Cardiac muscle cell (in vitro differentiated cells and primary cell): ENCODE measurements at regions not wholly inside any gene's neighbourhood (a gene's known extent, or its start where the extent isn't known, plus 50 kb on each side); places are given as distances from the start of the nearest gene placed in this dataset.

Source experiments
- DNase-seq, 2 donors: peaks; one replicate each; pipeline versions ENCODE4 v3.0.0 to v3.0.0-alpha.2; 2010 to 2017; ENCODE audit warnings: low read depth in 1 of 2, low spot score in 1 of 2
- H3K27ac ChIP-seq: fragments of 200-600 bp; sonication (generic); 2 replicates; pipeline ENCODE4 v1.5.1; 2016
- H3K27me3 ChIP-seq: fragments of 200-600 bp; sonication (generic); 2 replicates; pipeline ENCODE4 v1.6.0; 2016; ENCODE audit warnings: control low read depth
- H3K36me3 ChIP-seq: fragments of 200-600 bp; sonication (generic); 2 replicates; pipeline ENCODE4 v1.5.1; 2016; ENCODE audit warnings: control low read depth
- H3K4me1 ChIP-seq: fragments of 200-600 bp; sonication (generic); 2 replicates; pipeline ENCODE4 v1.8.1; 2017; ENCODE audit warnings: low read depth, mild to moderate bottlenecking, mixed run types
- H3K4me3 ChIP-seq: fragments of 200-600 bp; sonication (generic); 2 replicates; pipeline ENCODE4 v1.5.1; 2016; ENCODE audit warnings: mild to moderate bottlenecking
- H3K9me3 ChIP-seq: fragments of 200-600 bp; sonication (generic); 2 replicates; pipeline ENCODE4 v1.5.1; 2017; ENCODE audit warnings: low read depth, mild to moderate bottlenecking, control low read depth
- TF ChIP-seq, protein P1 (sequence below): IDR thresholded peaks from 2 replicates; pipeline ENCODE4 v1.5.1; 2012; ENCODE audit warnings: low read depth, mild to moderate bottlenecking, low read length

DNA sequence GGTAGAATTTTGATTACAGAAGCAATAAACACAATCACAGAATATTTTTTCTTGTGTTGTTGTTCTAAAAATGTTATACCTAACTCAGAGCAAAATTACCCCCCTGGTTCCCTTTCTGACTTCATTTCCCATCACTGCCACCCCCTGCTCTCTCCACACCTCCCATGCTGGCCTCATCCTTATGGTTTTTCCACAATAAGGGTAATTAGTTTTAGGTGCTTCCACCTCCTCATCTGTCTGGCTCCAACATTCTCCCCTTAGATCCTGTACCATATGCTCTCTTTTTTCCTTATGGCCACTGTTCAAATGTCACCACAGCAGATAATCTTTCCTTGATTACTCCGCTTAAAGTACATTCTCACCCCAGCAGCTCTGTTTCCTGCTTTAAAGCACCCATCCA lies 2208.6 kb downstream of the MRPL39 start:
- H3K4me1 ChIP-seq = no peaks in the 10 kb centered on the region
- TF ChIP-seq, protein P1, sequence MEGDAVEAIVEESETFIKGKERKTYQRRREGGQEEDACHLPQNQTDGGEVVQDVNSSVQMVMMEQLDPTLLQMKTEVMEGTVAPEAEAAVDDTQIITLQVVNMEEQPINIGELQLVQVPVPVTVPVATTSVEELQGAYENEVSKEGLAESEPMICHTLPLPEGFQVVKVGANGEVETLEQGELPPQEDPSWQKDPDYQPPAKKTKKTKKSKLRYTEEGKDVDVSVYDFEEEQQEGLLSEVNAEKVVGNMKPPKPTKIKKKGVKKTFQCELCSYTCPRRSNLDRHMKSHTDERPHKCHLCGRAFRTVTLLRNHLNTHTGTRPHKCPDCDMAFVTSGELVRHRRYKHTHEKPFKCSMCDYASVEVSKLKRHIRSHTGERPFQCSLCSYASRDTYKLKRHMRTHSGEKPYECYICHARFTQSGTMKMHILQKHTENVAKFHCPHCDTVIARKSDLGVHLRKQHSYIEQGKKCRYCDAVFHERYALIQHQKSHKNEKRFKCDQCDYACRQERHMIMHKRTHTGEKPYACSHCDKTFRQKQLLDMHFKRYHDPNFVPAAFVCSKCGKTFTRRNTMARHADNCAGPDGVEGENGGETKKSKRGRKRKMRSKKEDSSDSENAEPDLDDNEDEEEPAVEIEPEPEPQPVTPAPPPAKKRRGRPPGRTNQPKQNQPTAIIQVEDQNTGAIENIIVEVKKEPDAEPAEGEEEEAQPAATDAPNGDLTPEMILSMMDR = no peak
- H3K27me3 ChIP-seq = no peaks in the 10 kb centered on the region
- no peak for DNase-seq
- H3K4me3 ChIP-seq = no peak overlapping the region
- H3K9me3 ChIP-seq = no peaks in the 10 kb centered on the region
- no peak overlapping the region for H3K27ac ChIP-seq
- H3K36me3 ChIP-seq = no peaks in the 10 kb centered on the region

DNA sequence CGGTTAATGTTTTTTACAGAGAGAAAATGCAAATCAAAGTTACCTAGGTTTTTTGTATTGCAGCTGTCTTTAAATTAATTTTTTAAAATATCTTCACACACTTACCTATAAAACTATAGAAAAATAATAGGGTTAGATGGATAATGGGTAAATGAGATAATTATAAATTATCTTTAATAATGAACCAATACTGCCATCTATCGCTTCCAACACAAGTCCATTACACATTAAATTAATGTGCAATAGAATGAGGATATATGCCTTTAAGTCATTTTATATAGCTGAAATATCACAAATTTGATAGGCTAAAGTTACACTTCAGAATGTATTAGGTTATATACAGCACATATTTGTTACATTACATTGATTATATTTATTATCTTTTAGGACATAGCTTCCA lies 2212.8 kb downstream of the MRPL39 start:
- H3K27ac ChIP-seq = no peak overlapping the region
- H3K4me3 ChIP-seq = no peak overlapping the region
- peaks cover 2% of the 10 kb centered on the region for H3K9me3 ChIP-seq
- DNase-seq = no peak
- no peaks in the 10 kb centered on the region for H3K4me1 ChIP-seq
- no peaks in the 10 kb centered on the region for H3K36me3 ChIP-seq
- no peaks in the 10 kb centered on the region for H3K27me3 ChIP-seq
- TF ChIP-seq, protein P1 = no peak

DNA sequence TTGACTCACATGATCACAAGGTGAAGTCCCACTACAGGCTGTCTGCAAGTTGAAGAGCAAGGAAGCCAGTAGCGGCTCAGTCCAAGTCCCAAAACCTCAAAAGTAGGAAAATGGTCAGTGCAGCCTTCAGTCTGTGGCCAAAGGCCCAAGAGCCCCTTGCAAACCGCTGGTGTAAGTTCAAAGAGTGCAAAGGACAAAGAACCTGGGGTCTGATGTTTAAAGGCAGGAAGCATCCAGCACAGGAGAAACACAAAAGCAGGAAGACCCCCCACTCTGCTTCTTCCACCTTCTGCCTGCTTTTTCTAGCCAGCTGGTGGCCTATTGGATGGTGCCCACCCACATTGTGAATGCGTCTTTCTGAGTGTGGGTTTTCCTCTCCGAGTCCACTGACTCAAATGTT lies 2222.6 kb downstream of the MRPL39 start:
- Histone ChIP-seq H3K36me3 (no peaks in the 10 kb centered on the region), H3K9me3 (no peaks in the 10 kb centered on the region), H3K27me3 (no peaks in the 10 kb centered on the region), H3K4me3 (no peak overlapping the region), H3K27ac (no peak overlapping the region), H3K4me1 (no peaks in the 10 kb centered on the region)
- DNase-seq = no peak
- TF ChIP-seq, protein P1 = no peak

DNA sequence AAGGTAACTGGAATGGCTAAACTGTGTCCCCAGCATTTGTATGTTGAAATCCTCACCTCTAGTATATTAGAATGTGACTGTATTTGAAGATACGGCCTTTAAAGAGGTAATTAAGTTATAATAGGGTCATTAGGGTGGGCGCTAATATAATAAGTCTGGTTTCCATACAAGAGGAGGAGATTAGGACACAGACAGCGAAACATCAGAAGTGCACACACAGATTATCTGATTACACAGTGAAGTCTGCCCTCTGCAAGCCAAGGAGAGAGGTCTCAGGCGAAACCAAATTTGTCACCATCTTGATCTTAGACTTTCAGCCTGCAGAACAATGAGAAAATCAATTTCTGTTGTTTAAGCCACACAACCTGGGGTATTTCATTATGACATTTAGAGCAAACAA lies 2233.1 kb downstream of the MRPL39 start:
- no peak overlapping the region for H3K4me3 ChIP-seq
- DNase-seq = no peak
- no peaks in the 10 kb centered on the region for H3K4me1 ChIP-seq
- TF ChIP-seq, protein P1 = no peak
- H3K9me3 ChIP-seq = no peaks in the 10 kb centered on the region
- no peaks in the 10 kb centered on the region for H3K36me3 ChIP-seq
- H3K27ac ChIP-seq = no peak overlapping the region
- no peaks in the 10 kb centered on the region for H3K27me3 ChIP-seq

DNA sequence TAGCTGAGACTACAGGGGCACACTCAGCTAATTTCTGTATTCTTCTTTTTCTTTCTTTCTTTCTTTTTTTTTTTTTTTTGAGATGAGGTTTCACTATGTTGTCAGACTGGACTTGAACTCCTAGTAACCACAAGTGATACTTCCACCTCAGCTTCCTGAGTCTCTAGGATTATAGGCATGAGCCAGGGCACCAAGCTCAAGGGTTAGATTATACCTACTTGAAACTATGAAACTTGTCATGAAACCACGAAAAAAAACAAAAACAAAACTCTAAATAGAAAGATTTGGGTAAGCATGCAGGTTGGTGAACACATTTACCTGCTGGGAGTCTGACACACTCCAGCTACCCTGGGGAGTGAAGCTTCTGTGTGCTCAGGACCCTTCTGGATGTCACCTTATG lies 2250.4 kb downstream of the MRPL39 start:
- no peaks in the 10 kb centered on the region for H3K4me1 ChIP-seq
- DNase-seq = no peak
- TF ChIP-seq, protein P1 = no peak
- no peaks in the 10 kb centered on the region for H3K36me3 ChIP-seq
- H3K27me3 ChIP-seq = no peaks in the 10 kb centered on the region
- H3K27ac ChIP-seq = no peak overlapping the region
- no peaks in the 10 kb centered on the region for H3K9me3 ChIP-seq
- H3K4me3 ChIP-seq = no peak overlapping the region

DNA sequence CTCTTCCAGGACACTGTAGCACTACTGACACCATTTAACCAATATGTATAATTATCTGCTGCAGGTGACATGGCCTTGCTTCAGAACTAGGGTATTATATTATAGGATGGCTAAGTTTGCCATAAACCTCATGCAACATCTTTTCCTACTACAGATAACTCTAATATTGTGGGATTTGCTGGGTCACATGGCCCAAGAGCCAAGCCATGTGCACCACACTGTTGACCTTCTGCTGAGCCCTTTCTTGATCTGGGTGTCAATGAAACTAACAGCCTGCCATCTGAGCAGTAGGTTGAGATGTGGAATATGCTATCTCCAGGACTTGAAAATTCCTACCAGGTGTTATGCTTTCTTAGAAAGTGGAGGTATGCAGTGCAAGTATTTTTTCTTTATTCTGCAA lies 2291.1 kb downstream of the MRPL39 start:
- no peak for DNase-seq
- TF ChIP-seq, protein P1 = no peak
- peaks cover 2% of the 10 kb centered on the region for H3K9me3 ChIP-seq
- no peak overlapping the region for H3K4me3 ChIP-seq
- no peaks in the 10 kb centered on the region for H3K36me3 ChIP-seq
- no peaks in the 10 kb centered on the region for H3K4me1 ChIP-seq
- H3K27ac ChIP-seq = no peak overlapping the region
- no peaks in the 10 kb centered on the region for H3K27me3 ChIP-seq
